Activated T-cell treated with anti-CD3 and anti-CD28 coated beads for 1 hour (primary cell): ENCODE measurements at regions not wholly inside any gene's neighbourhood (a gene's known extent, or its start where the extent isn't known, plus 50 kb on each side); places are given as distances from the start of the nearest gene placed in this dataset.
"Not testable (repeated sequence)": the region's sequence is repeated elsewhere in the genome, so short reads cannot be mapped to it uniquely, and the experiment has no call there.

Experiments used
- DNase-seq: peaks from one replicate; pipeline ENCODE4 v3.0.0-alpha.2; 2020; ENCODE audit warnings: low read depth

DNA sequence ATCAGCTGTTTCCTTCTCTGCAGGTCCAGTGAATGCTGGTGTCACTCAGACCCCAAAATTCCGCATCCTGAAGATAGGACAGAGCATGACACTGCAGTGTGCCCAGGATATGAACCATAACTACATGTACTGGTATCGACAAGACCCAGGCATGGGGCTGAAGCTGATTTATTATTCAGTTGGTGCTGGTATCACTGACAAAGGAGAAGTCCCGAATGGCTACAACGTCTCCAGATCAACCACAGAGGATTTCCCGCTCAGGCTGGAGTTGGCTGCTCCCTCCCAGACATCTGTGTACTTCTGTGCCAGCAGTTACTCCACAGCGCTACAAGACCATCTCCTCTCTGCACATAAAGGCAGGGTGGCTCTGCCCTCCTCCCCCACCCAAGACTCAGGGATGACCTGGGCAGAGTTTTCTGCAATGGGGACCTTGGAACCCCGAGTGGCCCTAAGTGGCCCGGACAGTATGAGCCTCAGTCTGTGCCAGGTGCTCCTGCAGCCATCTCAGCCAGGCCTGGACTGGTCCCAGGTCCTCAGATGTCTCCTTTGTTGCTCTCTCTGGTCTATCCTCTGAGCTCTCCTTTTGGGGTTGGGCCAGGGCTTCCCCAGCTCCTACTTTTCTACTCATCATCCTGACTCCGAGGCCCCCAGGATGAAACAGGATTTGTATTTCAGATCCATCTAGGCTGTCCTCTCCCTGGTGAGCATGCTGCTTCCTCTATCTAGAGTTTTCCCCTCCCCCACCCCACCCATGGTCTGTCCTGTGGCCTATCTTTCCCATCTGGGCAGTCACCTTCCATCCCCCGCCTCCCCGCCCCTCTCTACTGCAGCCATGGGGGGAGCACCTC lies 212.1 kb upstream of the PRSS58 start:
- DNase-seq = no peak

DNA sequence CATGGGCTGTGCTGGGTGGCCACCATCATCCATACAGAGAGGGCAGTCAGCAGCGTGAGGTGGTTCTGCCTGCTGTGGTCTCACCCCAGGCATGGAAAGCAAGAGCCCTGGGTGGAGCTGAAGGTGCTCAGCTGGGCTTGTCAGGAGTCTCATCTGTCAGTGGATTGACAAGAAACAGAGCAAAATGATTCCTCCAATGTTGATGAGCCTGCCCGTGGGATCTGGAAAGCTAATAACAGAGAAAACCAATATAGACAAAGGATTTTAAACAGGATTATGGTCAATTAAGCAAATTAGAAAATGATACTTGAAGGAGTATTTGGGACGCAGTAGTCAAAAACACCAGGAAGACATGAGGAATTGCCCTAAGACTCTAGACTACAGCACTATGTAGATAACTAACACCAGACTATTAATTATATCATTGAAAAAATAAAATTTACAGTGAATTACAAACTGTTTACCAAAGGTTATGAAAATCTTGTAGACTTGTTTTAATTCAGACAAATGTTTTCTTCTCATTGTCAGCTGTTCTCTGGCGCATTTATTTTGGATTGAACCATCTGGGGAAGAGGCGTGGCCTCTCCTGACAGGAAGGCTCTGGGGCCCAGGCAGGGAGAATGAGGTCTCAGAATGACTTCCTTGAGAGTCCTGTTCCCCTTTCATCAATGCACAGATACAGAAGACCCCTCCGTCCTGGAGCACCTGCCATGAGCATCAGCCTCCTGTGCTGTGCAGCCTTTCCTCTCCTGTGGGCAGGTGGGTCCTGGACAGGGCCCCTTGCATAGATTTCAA lies 211.2 kb upstream of the PRSS58 start:
- no peak for DNase-seq

DNA sequence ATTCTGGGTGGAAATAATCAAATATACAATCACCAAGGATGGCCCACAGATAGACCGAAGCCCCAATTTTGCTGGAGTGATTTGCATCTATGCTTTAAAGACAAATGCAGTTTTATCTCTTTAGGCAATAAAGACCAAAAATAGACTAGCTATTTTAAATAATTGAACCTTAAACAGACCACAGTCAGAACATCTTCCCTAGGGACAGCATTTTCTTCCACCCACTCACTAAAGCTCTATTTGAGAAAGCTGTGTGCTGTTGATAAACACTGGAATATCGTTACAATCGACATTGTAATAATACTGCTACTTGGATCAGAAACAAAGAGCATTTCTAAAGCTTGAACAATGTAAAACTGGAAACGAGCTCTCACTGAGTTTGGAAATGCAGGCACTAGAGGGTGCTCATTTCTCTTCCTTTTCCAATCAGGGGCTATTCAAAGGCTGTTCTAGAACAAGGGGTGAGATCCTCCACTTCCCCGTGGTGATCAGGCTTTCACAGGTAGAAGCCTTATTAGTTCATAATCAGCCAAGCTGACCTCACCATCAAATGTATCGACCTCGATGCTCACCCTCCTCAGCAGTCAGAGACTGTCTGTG lies 209.3 kb upstream of the PRSS58 start:
- DNase-seq = not testable (repeated sequence)

DNA sequence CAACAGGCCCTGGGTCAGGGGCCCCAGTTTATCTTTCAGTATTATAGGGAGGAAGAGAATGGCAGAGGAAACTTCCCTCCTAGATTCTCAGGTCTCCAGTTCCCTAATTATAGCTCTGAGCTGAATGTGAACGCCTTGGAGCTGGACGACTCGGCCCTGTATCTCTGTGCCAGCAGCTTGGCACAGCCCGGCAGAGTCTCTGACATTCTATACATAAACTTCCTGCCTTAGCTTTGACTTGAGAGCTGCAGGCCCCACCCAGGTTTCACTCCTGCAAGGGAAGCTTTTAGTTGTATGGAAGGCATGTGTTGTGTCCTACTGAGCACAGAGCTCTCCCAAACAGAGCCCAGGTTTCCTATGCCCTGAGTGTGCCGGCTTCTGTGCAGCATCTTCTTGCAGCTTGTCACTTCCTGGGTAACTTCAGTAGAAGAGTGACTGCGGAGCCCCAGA lies 205.6 kb upstream of the PRSS58 start:
- peak; percentile 10 for DNase-seq

DNA sequence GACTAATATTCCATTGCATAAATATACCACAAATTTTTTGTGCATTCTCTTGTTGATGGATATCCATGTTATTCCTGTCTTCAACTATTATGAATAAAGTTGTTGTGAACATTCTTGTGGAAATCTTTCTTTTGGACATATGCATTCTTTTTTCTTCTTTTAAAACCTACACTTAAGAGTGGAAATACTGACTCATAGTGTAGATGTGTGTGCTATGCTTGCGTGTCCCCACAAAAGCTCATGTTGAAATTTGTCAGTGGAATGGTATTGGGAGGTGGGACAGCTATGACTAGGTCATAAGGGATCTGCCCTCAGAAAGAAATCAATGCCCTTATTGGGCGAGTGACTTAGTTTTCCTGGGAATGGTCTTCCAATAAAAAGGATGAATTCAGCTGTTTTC lies 203.6 kb upstream of the PRSS58 start:
- no peak for DNase-seq

DNA sequence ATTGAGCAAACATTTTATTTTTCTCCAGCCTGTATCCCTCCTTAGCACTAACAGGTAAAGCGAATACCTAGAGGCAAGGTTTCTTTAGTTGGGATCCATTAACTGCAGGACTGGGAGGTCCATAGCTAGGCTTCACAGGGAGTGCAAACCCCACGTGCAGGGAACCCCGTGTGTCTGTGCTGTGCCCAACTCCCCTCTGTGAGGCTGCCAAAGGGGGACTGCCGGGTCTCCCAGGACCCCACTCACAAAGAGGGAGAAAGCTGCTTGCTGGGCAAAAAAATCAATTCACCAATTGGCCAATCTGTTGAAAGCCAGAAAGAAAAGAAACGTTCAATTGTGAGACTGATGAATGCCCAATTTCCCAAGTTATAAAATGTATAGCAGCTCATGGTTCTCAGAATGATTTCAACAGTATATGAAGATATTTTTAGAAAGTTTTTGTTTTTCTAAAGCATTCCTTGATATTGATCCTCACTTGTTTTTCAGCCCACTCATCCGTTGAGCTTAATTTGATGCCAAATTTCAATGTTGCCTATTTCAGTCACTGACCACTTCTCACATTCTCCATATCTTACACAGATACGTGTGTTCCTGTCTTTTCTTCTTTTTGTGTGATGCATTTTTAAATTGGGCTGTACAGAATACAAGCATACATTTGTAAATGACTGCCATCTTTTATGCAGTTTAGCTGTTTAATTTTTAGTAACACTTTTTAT lies 202.7 kb upstream of the PRSS58 start:
- no peak for DNase-seq

DNA sequence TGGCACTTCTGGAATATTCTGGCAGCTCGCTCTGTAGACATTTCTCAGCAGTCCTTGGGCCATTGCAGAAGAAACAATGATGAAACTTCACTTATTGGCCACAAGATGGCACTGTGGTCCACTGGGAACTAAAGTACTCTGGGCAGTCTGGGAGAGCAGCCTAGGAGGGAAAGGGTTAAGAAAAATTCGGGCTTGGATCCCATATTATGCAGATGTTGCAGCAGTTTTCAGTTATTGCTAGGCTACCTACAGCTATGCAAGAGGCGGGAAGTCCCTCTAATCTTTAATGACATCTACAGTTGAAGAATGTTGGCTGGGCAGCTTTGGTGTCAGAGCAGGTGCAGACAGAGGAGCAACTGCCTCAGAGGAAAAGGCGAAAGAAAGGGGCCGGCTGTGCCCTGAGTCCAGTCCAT lies 201.7 kb upstream of the PRSS58 start:
- DNase-seq = no peak

DNA sequence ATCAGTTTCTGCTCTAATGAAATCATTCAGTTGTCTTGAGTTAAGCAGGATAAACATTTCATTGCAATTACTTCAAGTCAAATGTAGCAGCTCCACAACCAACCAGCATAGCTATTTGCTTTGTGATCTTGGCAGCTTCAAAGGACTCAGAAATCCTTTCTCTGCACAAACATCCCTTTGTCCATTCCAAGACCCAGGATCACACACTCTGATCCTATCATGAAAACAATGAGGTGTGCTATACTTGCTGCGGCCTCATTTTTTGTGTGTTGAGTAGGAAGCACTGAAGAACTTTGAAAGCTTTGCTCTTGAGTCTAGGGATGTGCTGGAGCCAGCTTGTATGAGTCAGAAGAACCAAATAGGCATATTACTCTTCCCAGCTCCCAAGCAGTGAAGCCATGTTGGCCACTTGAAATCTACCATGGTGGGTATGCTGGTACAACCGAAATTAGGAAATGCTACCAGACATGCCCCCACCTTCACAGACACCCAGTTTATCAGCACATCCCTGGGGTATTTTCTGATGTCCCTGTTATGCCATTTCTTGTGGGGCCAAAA lies 199.4 kb upstream of the PRSS58 start:
- no peak for DNase-seq

DNA sequence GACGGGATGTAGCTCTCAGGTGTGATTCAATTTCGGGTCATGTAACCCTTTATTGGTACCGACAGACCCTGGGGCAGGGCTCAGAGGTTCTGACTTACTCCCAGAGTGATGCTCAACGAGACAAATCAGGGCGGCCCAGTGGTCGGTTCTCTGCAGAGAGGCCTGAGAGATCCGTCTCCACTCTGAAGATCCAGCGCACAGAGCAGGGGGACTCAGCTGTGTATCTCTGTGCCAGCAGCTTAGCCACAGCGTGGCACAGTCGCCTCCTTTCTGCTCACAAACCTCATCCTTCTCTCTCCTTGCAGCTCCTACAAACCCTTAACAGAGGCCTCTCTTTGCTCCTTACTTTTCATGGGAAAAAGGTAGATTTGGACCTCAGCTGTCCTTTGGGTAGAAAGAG lies 197.5 kb upstream of the PRSS58 start:
- no peak for DNase-seq

DNA sequence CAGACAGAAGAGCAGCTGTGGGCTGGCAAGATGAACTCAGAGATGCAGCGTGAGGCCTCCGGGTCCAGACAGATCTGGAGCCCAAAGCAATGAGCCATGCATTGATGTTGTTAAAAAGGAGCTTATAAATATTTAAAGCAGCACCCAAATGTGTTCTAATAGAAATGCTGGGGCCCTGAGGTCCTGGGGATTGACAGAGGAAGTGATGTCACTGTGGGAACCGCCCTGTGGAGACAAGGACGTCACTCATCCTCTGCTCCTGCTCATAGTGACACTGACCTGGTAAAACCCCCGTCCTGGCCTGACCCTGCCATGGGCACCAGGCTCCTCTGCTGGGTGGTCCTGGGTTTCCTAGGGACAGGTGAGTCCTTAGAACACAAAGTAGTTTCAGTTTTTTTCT lies 197.0 kb upstream of the PRSS58 start:
- no peak for DNase-seq

DNA sequence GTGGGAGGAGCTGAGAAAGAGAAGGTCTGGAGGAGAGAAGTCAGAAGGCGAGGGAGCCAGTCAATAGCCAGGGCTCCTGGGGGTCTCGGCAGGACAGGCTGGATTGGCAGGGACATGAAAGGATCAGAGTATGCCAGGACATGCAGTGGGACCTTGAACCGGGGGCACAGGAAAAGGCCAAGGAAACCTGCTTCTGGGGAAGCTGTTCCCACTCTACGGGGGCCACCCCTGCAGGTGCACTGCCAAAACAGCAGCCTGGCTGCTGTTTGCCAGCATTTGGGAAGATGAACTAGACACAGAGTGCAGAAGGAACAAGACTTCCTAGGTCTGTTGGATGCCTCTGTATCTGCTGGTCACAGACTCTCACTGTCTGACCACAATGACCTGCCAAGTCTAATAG lies 194.9 kb upstream of the PRSS58 start:
- DNase-seq = no peak

DNA sequence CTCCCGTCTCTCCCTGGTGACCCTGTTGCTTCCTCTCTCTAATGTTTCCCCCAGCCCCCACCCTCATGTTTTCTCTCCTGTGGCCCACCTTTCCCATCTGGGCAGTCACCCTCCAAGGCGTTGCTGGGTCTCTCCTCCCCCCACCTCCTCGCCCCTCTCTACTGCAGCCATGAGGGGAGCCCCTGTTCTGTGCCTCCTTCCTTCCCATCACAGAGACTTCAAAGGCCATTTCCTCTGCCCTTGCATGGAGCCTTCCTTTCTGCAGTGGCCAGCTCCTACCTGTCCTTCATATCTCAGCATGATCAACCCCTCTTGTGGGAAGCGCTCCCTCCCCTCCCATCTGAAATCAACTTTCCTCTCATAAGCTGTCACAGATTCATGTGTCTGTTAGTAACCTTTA lies 194.0 kb upstream of the PRSS58 start:
- no peak for DNase-seq

DNA sequence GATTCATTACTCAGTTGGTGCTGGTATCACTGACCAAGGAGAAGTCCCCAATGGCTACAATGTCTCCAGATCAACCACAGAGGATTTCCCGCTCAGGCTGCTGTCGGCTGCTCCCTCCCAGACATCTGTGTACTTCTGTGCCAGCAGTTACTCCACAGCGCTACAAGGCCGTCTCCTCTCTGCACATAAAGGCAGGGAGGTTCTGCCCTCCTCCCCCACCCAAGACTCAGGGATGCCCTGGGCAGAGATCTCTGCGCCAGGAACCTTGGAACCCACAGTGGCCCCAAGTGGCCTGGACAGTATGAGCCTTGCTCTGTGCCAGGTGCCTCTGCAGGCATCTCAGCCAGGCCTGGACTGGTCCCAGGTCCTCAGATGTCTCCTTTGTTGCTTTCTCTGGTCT lies 193.4 kb upstream of the PRSS58 start:
- DNase-seq = no peak

DNA sequence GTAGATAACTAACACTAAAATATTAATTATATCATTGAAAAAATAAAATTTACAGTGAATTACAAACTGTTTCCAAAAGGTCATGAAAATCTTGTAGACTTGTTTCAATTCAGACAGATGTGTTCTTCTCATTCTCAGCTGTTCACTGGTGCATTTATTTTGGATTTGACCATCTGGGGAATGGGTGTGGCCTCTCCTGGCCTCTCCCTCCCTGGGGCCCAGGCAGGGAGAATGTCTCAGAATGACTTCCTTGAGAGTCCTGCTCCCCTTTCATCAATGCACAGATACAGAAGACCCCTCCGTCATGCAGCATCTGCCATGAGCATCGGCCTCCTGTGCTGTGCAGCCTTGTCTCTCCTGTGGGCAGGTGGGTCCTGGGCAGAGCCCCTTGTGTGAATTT lies 192.8 kb upstream of the PRSS58 start:
- no peak for DNase-seq

DNA sequence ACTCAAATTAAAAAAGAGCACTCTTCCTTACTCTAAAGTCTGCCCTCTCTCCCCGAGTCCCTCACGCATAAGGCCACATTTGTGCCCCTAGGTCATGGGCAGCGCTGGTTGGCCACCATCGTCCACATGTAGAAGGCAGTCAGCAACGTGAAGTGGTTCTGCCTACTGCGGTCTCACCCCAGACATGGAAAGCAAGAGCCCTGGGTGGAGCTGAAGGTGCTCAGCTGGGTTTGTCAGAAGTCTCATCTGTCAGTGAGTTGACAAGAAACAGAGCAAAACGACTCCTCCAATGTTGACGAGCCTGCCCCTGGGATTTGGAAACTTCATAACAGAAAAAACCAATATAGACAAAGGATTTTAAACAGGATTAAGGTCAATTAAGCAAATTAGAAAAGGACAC lies 192.3 kb upstream of the PRSS58 start:
- no peak for DNase-seq

DNA sequence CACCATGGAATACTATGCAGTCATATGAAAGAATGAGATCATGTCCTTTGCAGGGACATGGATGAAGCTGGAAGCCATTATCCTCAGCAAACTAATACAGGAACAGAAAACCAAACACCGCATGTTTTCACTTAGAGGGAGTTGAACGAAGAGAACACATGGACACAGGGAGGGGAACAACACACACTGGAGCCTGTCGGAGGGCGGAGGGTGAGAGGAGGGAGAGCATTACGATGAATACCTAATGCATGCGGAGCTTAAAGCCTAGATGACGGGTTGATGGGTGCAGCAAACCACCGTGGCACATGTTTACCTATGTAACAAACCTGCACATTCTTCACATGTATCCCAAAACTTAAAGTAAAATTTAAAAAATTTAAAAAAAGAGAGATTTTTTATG lies 191.0 kb upstream of the PRSS58 start:
- DNase-seq = not testable (repeated sequence)

DNA sequence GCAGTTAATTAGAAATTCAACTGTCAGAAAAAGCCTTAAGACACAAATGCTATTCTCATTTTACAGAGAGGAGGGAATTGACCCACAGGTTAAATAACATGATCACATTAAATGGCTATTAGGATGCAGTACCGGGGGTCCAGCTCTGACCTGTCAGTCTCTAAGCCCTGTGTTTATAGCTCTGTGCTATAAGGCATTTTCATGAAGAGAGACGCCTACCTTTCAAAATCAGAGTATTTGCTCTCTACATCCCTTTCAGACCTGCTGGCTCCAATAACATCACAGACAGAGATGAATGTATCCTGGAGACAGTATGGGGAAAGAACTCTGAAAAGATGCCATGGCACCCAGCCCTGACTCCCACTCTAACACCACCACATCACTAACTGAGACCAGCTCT lies 189.9 kb upstream of the PRSS58 start:
- DNase-seq = no peak

DNA sequence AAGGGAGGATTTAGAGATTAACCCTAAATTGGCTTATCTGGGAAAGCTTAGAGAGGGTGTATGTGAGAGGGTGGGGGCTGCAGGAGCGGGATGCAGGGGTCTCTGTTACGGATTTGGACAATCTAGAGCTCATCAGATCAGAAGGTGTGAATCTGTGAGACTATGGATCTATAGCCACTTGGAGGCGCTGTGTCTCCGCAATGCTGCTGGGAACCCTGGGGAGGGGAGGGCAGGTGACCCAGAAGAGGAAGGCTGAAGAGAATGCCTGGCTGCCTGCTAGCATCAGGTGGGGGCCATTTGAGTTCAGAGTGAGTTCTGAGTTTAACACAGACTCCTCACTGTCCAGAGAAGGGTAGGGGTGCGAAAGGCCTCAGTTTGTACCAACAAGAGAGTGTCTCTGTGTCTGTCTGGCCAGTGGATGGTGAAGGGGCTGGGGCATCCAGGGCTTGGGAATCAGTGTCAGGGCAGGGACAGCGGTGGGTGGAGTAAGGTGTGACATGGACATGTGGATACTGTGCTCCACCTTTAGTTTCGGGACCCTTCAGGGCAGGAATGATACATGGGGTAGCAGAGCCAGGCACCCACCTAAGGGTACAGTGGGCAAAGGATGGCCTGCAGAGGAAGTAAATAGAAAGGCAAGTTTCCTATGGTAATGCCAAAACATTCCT lies 187.3 kb upstream of the PRSS58 start:
- peak; percentile 19 for DNase-seq

DNA sequence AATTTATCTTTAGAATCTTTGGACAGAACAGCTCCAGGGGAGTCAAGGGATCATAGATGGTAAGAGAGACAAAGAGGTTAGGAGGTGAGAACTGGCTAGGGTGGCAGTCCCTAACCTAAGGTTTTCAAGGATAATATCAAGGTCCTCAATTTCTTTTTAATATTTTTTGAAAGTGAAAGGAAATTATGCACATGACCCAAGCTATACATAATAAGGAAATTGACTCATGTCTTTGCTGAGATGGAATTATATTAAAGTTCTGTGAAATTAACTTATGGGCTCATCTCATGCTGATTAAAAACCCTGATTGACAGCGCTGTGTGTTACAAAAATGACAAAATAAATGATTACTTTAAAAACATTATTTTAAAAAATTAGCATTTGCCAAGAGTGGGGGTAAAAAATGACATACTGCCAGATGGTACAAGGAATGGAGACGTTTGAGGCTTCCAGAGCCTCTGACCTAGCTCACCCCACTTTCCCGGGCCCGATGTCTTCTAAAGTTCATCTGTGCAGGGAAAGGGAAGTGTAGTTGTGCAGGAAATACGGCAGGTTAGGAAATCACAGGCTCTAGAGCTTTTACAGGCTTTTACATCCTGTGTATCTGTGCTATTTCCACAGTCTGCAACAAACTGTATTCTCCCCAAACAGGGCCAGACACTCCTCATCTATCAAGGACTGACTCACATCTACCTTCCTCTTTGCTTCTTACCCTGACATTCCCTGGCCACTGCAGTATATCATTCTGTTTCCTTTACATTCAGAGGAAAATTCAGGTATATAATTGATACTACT lies 185.6 kb upstream of the PRSS58 start:
- no peak for DNase-seq

DNA sequence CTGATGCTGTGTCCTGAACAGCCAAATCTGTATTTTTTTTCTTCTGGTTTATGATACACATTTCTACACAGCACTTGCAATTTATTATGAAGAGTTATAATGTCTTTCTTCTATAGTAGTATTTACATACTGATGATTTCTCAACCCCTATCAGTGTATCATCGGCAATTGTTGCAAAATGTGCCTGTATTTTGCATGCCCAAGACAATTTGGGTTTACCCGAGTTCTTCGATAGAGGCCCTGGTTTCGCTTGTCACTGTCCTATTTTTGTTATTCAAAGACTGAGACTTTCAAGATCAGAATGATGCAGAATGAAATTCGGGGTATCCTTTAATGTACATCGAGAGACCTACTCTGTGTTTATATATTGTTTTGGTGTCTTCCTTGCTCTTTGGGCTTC lies 184.5 kb upstream of the PRSS58 start:
- no peak for DNase-seq
